H1 (cell line): ENCODE measurements at regions not wholly inside any gene's neighbourhood (a gene's known extent, or its start where the extent isn't known, plus 50 kb on each side); places are given as distances from the start of the nearest gene placed in this dataset.

Experiments used
- CHD7 ChIP-seq: fragments of 300-600 bp; sonication (generic); IDR thresholded peaks from 2 replicates; pipeline ENCODE4 v1.7.1; 2012; ENCODE audit warnings: low read length, moderate library complexity, mild to moderate bottlenecking, inconsistent platforms; ENCODE audit not compliant: insufficient replicate concordance
- SAP30 ChIP-seq: fragments of 300-600 bp; sonication (generic); IDR thresholded peaks from 2 replicates; pipeline ENCODE4 v1.7.1; 2012; ENCODE audit warnings: low read length, moderate library complexity, mild to moderate bottlenecking, inconsistent platforms; ENCODE audit not compliant: insufficient read depth, insufficient replicate concordance

GRCh38 chr11:98625526-98625925 lies 395.2 kb upstream of the CNTN5 start (continued):
- no peak for TF ChIP-seq CHD7
- no peak for TF ChIP-seq SAP30
